NB4 (cell line): ENCODE measurements at regions not wholly inside any gene's neighbourhood (a gene's known extent, or its start where the extent isn't known, plus 50 kb on each side); places are given as distances from the start of the nearest gene placed in this dataset.

Experiments
- MAX ChIP-seq: IDR thresholded peaks from 2 replicates; pipeline ENCODE4 v1.6.1; 2011; ENCODE audit warnings: low read depth, low read length
- MYC ChIP-seq: IDR thresholded peaks from 2 replicates; pipeline ENCODE4 v1.6.1; 2011; ENCODE audit warnings: low read depth, low read length
- POLR2A ChIP-seq: IDR thresholded peaks from 2 replicates; pipeline ENCODE4 v1.6.1; 2011; ENCODE audit warnings: mild to moderate bottlenecking; ENCODE audit not compliant: insufficient read length; ENCODE audit errors: extremely low read depth
- TF ChIP-seq, protein P1 (sequence below): IDR thresholded peaks from one replicate; pipeline ENCODE4 v1.5.1; 2012; ENCODE audit warnings: low read depth, low read length

- TF ChIP-seq, protein P1, sequence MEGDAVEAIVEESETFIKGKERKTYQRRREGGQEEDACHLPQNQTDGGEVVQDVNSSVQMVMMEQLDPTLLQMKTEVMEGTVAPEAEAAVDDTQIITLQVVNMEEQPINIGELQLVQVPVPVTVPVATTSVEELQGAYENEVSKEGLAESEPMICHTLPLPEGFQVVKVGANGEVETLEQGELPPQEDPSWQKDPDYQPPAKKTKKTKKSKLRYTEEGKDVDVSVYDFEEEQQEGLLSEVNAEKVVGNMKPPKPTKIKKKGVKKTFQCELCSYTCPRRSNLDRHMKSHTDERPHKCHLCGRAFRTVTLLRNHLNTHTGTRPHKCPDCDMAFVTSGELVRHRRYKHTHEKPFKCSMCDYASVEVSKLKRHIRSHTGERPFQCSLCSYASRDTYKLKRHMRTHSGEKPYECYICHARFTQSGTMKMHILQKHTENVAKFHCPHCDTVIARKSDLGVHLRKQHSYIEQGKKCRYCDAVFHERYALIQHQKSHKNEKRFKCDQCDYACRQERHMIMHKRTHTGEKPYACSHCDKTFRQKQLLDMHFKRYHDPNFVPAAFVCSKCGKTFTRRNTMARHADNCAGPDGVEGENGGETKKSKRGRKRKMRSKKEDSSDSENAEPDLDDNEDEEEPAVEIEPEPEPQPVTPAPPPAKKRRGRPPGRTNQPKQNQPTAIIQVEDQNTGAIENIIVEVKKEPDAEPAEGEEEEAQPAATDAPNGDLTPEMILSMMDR: peak; percentile 19
- TF ChIP-seq MYC: no peak
- no peak for TF ChIP-seq POLR2A
- TF ChIP-seq MAX: no peak
Observed at GRCh38 chr16:56041556-56042140, 149.6 kb upstream of the GNAO1 start.
